Body of pancreas (tissue), 4 donors: ENCODE measurements at regions not wholly inside any gene's neighbourhood (a gene's known extent, or its start where the extent isn't known, plus 50 kb on each side); places are given as distances from the start of the nearest gene placed in this dataset.

Source experiments
- CTCF ChIP-seq, 7 experiments: fragments of 450-650 bp in 4 of 7; fragments of 200-600 bp in 3 of 7; sonication (generic) in 3 of 7; IDR thresholded peaks; one replicate each; pipeline ENCODE4 v1.5.1; 2016 to 2019; ENCODE audit warnings: antibody characterized with exemption in 7 of 7
- POLR2A ChIP-seq, 3 donors: fragments of 450-650 bp; IDR thresholded peaks; one replicate each; pipeline ENCODE4 v1.6.1; 2016; ENCODE audit warnings: antibody characterized with exemption in 3 of 3, mild to moderate bottlenecking in 2 of 3

DNA sequence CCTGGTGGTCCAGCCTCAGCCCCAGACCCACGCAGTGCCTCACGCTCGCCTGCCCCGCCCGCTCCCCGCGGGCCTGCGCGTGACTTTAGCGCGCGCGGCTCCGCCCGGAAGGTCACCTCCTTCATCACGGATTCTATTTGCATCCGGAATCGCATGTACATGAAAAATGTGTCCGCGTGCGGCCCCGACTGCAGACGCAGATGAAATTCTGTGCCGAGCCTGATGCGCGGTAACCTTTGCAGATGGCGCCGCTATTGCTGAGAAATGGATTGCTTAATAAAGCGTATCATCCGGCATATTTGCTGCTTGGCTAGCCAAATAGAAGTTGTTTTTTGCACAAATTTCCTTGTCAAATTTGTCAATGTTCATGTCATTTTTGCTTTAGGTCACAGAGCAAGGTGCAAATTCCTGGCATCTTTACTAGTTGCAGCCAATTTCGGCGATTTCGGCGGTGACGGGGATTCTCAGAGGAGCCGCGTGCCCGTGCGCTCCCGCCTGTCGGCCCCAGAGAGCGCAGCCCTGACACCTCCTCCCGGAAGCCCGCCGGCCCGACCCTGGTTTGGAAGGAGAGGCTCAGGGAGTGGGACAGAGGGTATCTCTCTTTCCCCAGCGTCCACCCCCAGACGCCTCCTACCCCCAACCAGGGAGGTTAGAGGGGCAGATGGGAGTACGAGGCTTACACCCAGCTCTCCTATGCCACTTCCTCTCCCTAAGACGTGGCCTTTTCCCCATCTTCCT is 85.9 kb upstream of the PAX2 start:
- TF ChIP-seq CTCF (IDR thresholded peaks at IDR 0.05) = no peak
- TF ChIP-seq POLR2A (IDR thresholded peaks at IDR 0.05) = no peak
